OCI-LY3 (cell line): ENCODE measurements at regions not wholly inside any gene's neighbourhood (a gene's known extent, or its start where the extent isn't known, plus 50 kb on each side); places are given as distances from the start of the nearest gene placed in this dataset.

ENCODE experiments used
- H2AFZ ChIP-seq: fragments of 200-600, 300-600 bp; shearing (Covaris generic); 2 replicates; pipeline ENCODE4 v1.6.0; 2014; ENCODE audit warnings: antibody characterized with exemption, low read depth, low read length
- H3K27ac ChIP-seq: fragments of 200-600, 300-600 bp; sonication (generic); 2 replicates; pipeline ENCODE4 v1.5.1; 2014; ENCODE audit warnings: mild to moderate bottlenecking, low read length, moderate library complexity, mixed read lengths
- H3K27me3 ChIP-seq: fragments of 200-600, 300-600 bp; sonication (generic); 2 replicates; pipeline ENCODE4 v1.6.1; 2014; ENCODE audit warnings: low read depth, low read length, mixed read lengths
- H3K36me3 ChIP-seq: fragments of 200-600, 300-600 bp; sonication (generic); replicated peaks from 2 replicates; pipeline ENCODE3; 2014; ENCODE audit warnings: low read depth, low read length, mixed read lengths
- H3K4me1 ChIP-seq: fragments of 300-600, 200-600 bp; sonication (generic); 2 replicates; pipeline ENCODE4 v1.6.1; 2014; ENCODE audit warnings: low read length, mixed read lengths
- H3K4me2 ChIP-seq: fragments of 200-600, 300-600 bp; sonication (generic); 2 replicates; pipeline ENCODE4 v1.6.1; 2014; ENCODE audit warnings: low read length, mixed read lengths
- H3K4me3 ChIP-seq: fragments of 300-600, 200-600 bp; sonication (generic); 2 replicates; pipeline ENCODE4 v1.5.1; 2014; ENCODE audit warnings: antibody characterized with exemption, mild to moderate bottlenecking, low read length, moderate library complexity
- H3K79me2 ChIP-seq: fragments of 300-600, 200-600 bp; shearing (Covaris generic); 2 replicates; pipeline ENCODE4 v1.6.1; 2014; ENCODE audit warnings: mild to moderate bottlenecking, low read length, mixed read lengths
- H3K9ac ChIP-seq: fragments of 300-600, 200-600 bp; shearing (Covaris generic); 2 replicates; pipeline ENCODE4 v1.6.0; 2014; ENCODE audit warnings: mild to moderate bottlenecking, low read length, moderate library complexity
- H3K9me3 ChIP-seq: fragments of 200-600, 300-600 bp; shearing (Covaris generic); 2 replicates; pipeline ENCODE4 v1.6.1; 2014; ENCODE audit warnings: low read length, mixed read lengths; ENCODE audit not compliant: insufficient read depth
- H4K20me1 ChIP-seq: fragments of 200-600, 300-600 bp; sonication (generic); 2 replicates; pipeline ENCODE4 v1.6.1; 2016; ENCODE audit warnings: low read length, mixed read lengths; ENCODE audit not compliant: insufficient read depth
- EZH2phosphoT487 ChIP-seq: fragments of 200-600 bp; shearing (Covaris generic); IDR thresholded peaks from 2 replicates; pipeline ENCODE4 v1.6.1; 2018; ENCODE audit warnings: antibody characterized with exemption, mixed run types, low read depth
- TF ChIP-seq, protein P1 (sequence below): fragments of 200-600, 300-600 bp; sonication (generic); IDR thresholded peaks from 2 replicates; pipeline ENCODE4 v1.5.1; 2014; ENCODE audit warnings: antibody characterized with exemption, low read length, low read depth

DNA sequence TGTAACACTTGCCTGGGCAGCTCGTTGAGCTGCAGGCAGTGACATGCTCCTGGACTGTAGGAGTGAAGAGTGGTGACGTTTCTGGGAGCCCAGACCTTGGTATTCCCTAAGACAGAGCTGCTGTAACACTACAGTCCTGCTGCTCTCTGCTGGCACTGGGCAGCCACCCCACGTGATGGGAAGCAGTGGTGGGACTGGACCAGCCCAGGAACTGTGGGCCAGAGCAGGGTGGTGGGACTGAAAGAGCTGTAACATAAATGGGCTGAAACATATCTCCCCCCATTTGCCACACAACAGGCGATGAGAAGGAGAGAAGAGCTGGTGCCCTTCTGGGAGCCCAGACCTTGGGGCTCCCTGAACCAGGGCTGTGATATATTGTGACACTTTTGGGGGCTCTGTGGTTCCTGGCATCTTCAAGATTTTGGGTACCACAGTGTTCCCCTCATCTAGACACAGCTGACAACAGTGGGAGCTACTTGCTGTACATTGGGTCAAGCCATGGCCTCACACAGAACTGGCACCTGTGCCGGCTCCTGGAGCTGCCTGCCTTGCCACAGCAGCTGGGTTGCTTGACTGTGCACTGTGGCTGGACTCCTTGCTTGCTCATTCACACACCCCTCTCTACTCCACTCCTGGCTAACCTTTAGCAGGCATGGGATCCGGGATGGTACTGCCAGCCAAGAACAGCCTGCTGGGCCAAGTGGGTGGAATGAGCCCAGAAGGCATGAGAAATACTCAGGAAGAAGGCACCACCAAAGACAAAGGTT lies 161.3 kb upstream of the PCDH15 start:
- Histone ChIP-seq H3K4me2 (no peak overlapping the region), H4K20me1 (no peaks in the 10 kb centered on the region), H3K9me3 (no peaks in the 10 kb centered on the region), H3K4me1 (no peaks in the 10 kb centered on the region), H2AFZ (no peak overlapping the region), H3K9ac (no peak overlapping the region), H3K4me3 (no peak overlapping the region), H3K36me3 (no peaks in the 10 kb centered on the region), H3K27me3 (no peaks in the 10 kb centered on the region), H3K79me2 (no peaks in the 10 kb centered on the region), H3K27ac (no peak overlapping the region)
- no peak for TF ChIP-seq EZH2phosphoT487
- TF ChIP-seq, protein P1, sequence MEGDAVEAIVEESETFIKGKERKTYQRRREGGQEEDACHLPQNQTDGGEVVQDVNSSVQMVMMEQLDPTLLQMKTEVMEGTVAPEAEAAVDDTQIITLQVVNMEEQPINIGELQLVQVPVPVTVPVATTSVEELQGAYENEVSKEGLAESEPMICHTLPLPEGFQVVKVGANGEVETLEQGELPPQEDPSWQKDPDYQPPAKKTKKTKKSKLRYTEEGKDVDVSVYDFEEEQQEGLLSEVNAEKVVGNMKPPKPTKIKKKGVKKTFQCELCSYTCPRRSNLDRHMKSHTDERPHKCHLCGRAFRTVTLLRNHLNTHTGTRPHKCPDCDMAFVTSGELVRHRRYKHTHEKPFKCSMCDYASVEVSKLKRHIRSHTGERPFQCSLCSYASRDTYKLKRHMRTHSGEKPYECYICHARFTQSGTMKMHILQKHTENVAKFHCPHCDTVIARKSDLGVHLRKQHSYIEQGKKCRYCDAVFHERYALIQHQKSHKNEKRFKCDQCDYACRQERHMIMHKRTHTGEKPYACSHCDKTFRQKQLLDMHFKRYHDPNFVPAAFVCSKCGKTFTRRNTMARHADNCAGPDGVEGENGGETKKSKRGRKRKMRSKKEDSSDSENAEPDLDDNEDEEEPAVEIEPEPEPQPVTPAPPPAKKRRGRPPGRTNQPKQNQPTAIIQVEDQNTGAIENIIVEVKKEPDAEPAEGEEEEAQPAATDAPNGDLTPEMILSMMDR = no peak

DNA sequence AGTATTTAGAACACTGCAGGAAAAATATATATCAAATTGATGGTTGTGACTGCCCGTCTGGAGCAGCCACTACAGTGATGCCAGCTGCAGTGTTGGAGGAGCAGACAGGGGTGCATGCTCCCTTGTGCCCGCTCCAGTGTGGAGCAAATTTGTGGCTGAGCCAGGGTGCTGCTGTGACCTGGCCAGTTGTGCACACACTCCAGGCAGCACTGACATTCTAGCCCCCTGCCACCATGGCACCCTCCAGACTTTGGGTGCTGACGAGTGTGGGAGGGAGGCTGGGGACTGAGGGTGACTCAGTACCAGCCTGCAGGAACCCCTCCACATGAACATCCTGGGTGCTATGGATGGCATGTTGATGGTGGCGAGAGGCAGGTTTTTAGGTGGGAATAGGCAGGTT lies 160.0 kb upstream of the PCDH15 start:
- Histone ChIP-seq H3K9me3 (no peaks in the 10 kb centered on the region), H3K27ac (no peak overlapping the region), H3K79me2 (no peaks in the 10 kb centered on the region), H3K4me1 (no peaks in the 10 kb centered on the region), H3K9ac (no peak overlapping the region), H2AFZ (no peak overlapping the region), H3K27me3 (no peaks in the 10 kb centered on the region), H3K4me2 (no peak overlapping the region), H3K36me3 (no peaks in the 10 kb centered on the region), H3K4me3 (no peak overlapping the region), H4K20me1 (no peaks in the 10 kb centered on the region)
- no peak for TF ChIP-seq EZH2phosphoT487
- TF ChIP-seq, protein P1 = no peak

- Histone ChIP-seq H3K27ac (no peak overlapping the region), H3K79me2 (no peaks in the 10 kb centered on the region), H3K4me2 (no peak overlapping the region), H3K4me1 (no peaks in the 10 kb centered on the region), H3K9ac (no peak overlapping the region), H3K4me3 (no peak overlapping the region), H3K36me3 (no peaks in the 10 kb centered on the region), H4K20me1 (no peaks in the 10 kb centered on the region), H2AFZ (no peak overlapping the region), H3K9me3 (no peaks in the 10 kb centered on the region), H3K27me3 (no peaks in the 10 kb centered on the region)
- TF ChIP-seq, protein P1 = no peak
- TF ChIP-seq EZH2phosphoT487 = no peak
Observed at GRCh38 chr10:54958844-54959243, 157.8 kb upstream of the PCDH15 start.

DNA sequence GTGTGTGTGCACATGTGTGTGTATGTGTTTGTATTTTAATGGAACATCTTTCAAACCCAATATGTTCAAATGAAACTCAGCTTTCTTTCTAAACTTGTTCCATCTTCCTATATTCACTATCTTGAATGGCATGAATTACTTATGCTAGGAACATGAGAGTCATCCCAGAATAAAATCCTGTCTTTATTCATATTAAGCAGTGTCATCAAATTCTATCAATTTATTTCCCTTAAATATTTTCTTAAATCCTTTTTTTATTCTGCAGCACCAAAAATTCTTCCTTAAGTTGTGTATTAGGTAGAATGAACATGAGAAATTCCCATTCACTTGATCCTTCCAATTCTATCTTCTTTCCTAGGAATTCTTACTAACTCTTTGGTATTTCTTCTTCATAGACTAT lies 146.6 kb upstream of the PCDH15 start:
- Histone ChIP-seq H3K79me2 (no peaks in the 10 kb centered on the region), H2AFZ (no peak overlapping the region), H4K20me1 (no peaks in the 10 kb centered on the region), H3K4me1 (no peaks in the 10 kb centered on the region), H3K27me3 (no peaks in the 10 kb centered on the region), H3K4me2 (no peak overlapping the region), H3K4me3 (no peak overlapping the region), H3K36me3 (no peaks in the 10 kb centered on the region), H3K9me3 (no peaks in the 10 kb centered on the region), H3K27ac (no peak overlapping the region), H3K9ac (no peak overlapping the region)
- TF ChIP-seq, protein P1 = no peak
- TF ChIP-seq EZH2phosphoT487 = no peak
